Gastrocnemius medialis (tissue), 4 donors: ENCODE measurements at regions not wholly inside any gene's neighbourhood (a gene's known extent, or its start where the extent isn't known, plus 50 kb on each side); places are given as distances from the start of the nearest gene placed in this dataset.

ENCODE experiments used
- CTCF ChIP-seq, 5 experiments: fragments of 450-650 bp in 3 of 5; fragments of 200-600 bp in 2 of 5; sonication (generic) in 2 of 5; IDR thresholded peaks in 4 of 5; conservative IDR thresholded peaks in 1 of 5; 1 replicate in 4 of 5; 2 replicates in 1 of 5; pipeline ENCODE4 v1.5.1; 2016 to 2019; ENCODE audit warnings: antibody characterized with exemption in 5 of 5, mild to moderate bottlenecking in 3 of 5, moderate library complexity in 3 of 5
- POLR2A ChIP-seq, 2 donors: fragments of 450-650 bp; IDR thresholded peaks; one replicate each; pipeline ENCODE4 v1.6.1; 2017; ENCODE audit warnings: antibody characterized with exemption in 2 of 2, mild to moderate bottlenecking in 2 of 2, moderate library complexity in 2 of 2

GRCh38 chr6:210104-210456, 82.2 kb upstream of the DUSP22 start:
- TF ChIP-seq CTCF (IDR thresholded peaks at IDR 0.05 in 4 of 5, conservative IDR thresholded peaks at IDR 0.05 in 1 of 5) (no peak), POLR2A (IDR thresholded peaks at IDR 0.05) (no peak)
